ENCODE measurements at regions not wholly inside any gene's neighbourhood (a gene's known extent, or its start where the extent isn't known, plus 50 kb on each side); places are given as distances from the start of the nearest gene placed in this dataset.

DNA sequence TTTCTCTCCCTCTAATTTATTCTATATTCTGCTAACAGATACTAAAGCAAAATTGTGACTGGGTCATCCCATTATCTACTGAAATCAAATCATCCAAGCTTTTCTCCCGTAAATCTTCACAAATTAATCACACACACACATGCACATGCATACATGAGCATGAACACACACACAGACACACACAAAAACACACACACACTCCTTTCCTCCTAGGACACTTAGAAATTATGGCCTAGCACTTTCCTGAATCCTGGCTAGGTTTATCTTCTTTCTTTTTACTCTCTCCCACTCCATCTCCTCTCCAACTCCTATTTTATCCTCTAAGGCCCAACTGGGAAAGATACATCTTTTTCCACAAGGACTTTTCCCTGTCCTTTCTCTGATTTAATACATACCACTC, 255.6 kb upstream of the G2E3 start:
- no peak overlapping the region for H3K27ac ChIP-seq (ENCODE audit: low read length)
- no peak overlapping the region for H3K4me3 ChIP-seq (ENCODE audit: low read length)
- no peaks in the 10 kb centered on the region for H4K20me1 ChIP-seq (ENCODE audit: insufficient read depth, low read length)
- no peak for TF ChIP-seq EZH2phosphoT487 (IDR thresholded peaks at IDR 0.05; ENCODE audit: low read depth)
- TF ChIP-seq, protein P1, sequence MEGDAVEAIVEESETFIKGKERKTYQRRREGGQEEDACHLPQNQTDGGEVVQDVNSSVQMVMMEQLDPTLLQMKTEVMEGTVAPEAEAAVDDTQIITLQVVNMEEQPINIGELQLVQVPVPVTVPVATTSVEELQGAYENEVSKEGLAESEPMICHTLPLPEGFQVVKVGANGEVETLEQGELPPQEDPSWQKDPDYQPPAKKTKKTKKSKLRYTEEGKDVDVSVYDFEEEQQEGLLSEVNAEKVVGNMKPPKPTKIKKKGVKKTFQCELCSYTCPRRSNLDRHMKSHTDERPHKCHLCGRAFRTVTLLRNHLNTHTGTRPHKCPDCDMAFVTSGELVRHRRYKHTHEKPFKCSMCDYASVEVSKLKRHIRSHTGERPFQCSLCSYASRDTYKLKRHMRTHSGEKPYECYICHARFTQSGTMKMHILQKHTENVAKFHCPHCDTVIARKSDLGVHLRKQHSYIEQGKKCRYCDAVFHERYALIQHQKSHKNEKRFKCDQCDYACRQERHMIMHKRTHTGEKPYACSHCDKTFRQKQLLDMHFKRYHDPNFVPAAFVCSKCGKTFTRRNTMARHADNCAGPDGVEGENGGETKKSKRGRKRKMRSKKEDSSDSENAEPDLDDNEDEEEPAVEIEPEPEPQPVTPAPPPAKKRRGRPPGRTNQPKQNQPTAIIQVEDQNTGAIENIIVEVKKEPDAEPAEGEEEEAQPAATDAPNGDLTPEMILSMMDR (IDR thresholded peaks at IDR 0.05; ENCODE audit: low read depth, low read length): no peak
- H3K36me3 ChIP-seq (replicated peaks; ENCODE audit: low read depth, low read length): no peaks in the 10 kb centered on the region
- no peak overlapping the region for H3K4me2 ChIP-seq (ENCODE audit: low read length)
- no peak overlapping the region for H2AFZ ChIP-seq (ENCODE audit: low read depth, low read length)
- H3K27me3 ChIP-seq (ENCODE audit: low read depth, low read length): no peaks in the 10 kb centered on the region
- no peaks in the 10 kb centered on the region for H3K9me3 ChIP-seq (ENCODE audit: insufficient read depth, low read length)
- H3K9ac ChIP-seq (ENCODE audit: low read length): no peak overlapping the region
- H3K4me1 ChIP-seq (ENCODE audit: low read length): no peaks in the 10 kb centered on the region
- H3K79me2 ChIP-seq (ENCODE audit: low read length): no peaks in the 10 kb centered on the region

DNA sequence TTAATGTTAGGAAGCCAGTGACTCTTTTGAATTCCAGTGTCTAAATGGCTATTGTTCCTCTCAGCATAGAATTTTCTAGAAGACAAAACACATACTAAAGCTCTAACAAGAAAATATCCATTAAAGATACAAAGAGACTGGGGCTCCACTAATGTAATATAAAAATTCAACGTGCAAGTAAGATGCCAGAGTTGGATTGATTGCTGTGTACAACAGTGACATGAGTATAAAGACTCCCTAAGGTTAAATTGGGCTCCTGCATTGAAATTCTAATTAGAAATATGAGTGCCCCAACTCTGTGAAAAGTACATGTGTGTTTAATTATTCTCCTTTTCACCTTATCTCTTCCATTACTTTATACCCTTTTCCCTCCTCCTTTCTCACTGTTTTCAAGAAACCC, 253.6 kb upstream of the G2E3 start:
- no peaks in the 10 kb centered on the region for H3K27me3 ChIP-seq (ENCODE audit: low read depth, low read length)
- no peak overlapping the region for H2AFZ ChIP-seq (ENCODE audit: low read depth, low read length)
- no peaks in the 10 kb centered on the region for H3K4me1 ChIP-seq (ENCODE audit: low read length)
- H3K9me3 ChIP-seq (ENCODE audit: insufficient read depth, low read length): no peaks in the 10 kb centered on the region
- no peak overlapping the region for H3K27ac ChIP-seq (ENCODE audit: low read length)
- H3K4me3 ChIP-seq (ENCODE audit: low read length): no peak overlapping the region
- TF ChIP-seq, protein P1 (IDR thresholded peaks at IDR 0.05; ENCODE audit: low read depth, low read length): no peak
- TF ChIP-seq EZH2phosphoT487 (IDR thresholded peaks at IDR 0.05; ENCODE audit: low read depth): no peak
- no peak overlapping the region for H3K9ac ChIP-seq (ENCODE audit: low read length)
- H3K36me3 ChIP-seq (replicated peaks; ENCODE audit: low read depth, low read length): no peaks in the 10 kb centered on the region
- no peaks in the 10 kb centered on the region for H4K20me1 ChIP-seq (ENCODE audit: insufficient read depth, low read length)
- H3K79me2 ChIP-seq (ENCODE audit: low read length): no peaks in the 10 kb centered on the region
- no peak overlapping the region for H3K4me2 ChIP-seq (ENCODE audit: low read length)

DNA sequence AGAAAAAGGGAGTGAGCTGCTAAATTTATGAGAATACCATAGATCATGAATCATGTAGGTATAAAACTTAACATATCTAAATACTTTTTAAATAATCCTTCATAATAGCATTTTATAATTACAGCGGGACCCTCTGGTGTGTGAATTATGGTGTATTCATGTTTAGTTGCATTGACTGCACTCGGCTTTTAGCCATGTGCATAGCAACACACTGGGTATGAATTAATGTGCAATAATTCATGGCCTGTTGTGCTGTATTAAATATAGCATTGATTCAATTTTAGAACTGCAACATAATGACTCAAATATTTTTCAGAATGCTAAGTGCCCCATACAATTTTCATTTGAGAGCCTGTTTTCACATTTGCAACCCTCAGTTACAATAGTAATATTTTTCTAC, 249.6 kb upstream of the G2E3 start:
- Histone ChIP-seq H2AFZ (ENCODE audit: low read depth, low read length) (no peak overlapping the region), H3K9me3 (ENCODE audit: insufficient read depth, low read length) (no peaks in the 10 kb centered on the region), H3K27ac (ENCODE audit: low read length) (no peak overlapping the region), H3K36me3 (replicated peaks; ENCODE audit: low read depth, low read length) (no peaks in the 10 kb centered on the region), H3K4me3 (ENCODE audit: low read length) (no peak overlapping the region), H3K9ac (ENCODE audit: low read length) (no peak overlapping the region), H4K20me1 (ENCODE audit: insufficient read depth, low read length) (no peaks in the 10 kb centered on the region), H3K79me2 (ENCODE audit: low read length) (no peaks in the 10 kb centered on the region), H3K4me1 (ENCODE audit: low read length) (peaks cover 3% of the 10 kb centered on the region; the same call in 1 of the 2 replicates), H3K4me2 (ENCODE audit: low read length) (no peak overlapping the region), H3K27me3 (ENCODE audit: low read depth, low read length) (no peaks in the 10 kb centered on the region)
- no peak for TF ChIP-seq EZH2phosphoT487 (IDR thresholded peaks at IDR 0.05; ENCODE audit: low read depth)

DNA sequence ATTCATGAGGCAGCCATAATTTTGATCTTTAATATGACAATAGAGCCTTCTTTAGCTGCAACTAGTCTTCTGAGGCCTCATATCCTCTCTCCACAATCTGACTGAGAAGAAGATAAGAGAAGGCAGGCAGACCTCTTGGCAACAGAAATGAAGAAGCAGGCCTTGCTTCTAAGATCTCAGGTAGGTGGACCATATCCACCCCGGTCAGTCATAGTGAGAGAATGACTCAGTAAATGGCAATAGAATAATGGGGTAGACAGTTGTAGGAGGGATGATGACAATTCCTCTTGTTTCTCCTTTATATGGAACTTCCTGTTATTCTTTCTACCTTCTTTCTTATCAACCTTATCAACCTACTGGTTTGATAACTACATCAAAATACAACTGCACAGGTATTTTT, 246.7 kb upstream of the G2E3 start:
- H3K4me3 ChIP-seq (ENCODE audit: low read length): no peak overlapping the region
- no peak overlapping the region for H2AFZ ChIP-seq (ENCODE audit: low read depth, low read length)
- H4K20me1 ChIP-seq (ENCODE audit: insufficient read depth, low read length): no peaks in the 10 kb centered on the region
- H3K79me2 ChIP-seq (ENCODE audit: low read length): no peaks in the 10 kb centered on the region
- H3K36me3 ChIP-seq (replicated peaks; ENCODE audit: low read depth, low read length): no peaks in the 10 kb centered on the region
- no peaks in the 10 kb centered on the region for H3K27me3 ChIP-seq (ENCODE audit: low read depth, low read length)
- no peak overlapping the region for H3K9ac ChIP-seq (ENCODE audit: low read length)
- TF ChIP-seq EZH2phosphoT487 (IDR thresholded peaks at IDR 0.05; ENCODE audit: low read depth): no peak
- TF ChIP-seq, protein P1 (IDR thresholded peaks at IDR 0.05; ENCODE audit: low read depth, low read length): no peak
- no peak overlapping the region for H3K27ac ChIP-seq (ENCODE audit: low read length)
- H3K4me1 ChIP-seq (ENCODE audit: low read length): peaks cover 3% of the 10 kb centered on the region; the same call in 1 of the 2 replicates
- no peak overlapping the region for H3K4me2 ChIP-seq (ENCODE audit: low read length)
- no peaks in the 10 kb centered on the region for H3K9me3 ChIP-seq (ENCODE audit: insufficient read depth, low read length)

DNA sequence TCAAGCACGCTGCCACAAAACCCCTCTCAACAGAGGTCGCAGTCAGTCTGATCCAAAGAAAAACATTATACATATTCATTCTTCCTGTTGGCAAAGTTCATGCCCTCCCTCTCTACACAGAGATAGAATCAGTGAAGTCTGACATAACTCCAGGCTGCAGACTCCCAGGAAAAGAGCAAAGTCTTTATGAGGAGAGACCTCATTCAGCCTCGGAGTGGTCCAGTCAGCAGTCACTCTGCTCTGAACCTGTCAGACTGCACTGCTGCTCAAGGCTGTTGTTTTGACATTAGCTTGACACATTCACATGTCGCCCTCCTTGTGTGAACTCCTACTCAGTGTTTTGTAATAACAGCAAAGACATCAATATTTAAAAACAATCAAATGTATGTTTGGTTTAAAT, 241.2 kb upstream of the G2E3 start:
- Histone ChIP-seq H3K9ac (ENCODE audit: low read length) (no peak overlapping the region), H3K4me3 (ENCODE audit: low read length) (no peak overlapping the region), H4K20me1 (ENCODE audit: insufficient read depth, low read length) (no peaks in the 10 kb centered on the region), H2AFZ (ENCODE audit: low read depth, low read length) (no peak overlapping the region), H3K79me2 (ENCODE audit: low read length) (no peaks in the 10 kb centered on the region), H3K4me1 (ENCODE audit: low read length) (no peaks in the 10 kb centered on the region), H3K27me3 (ENCODE audit: low read depth, low read length) (no peaks in the 10 kb centered on the region), H3K27ac (ENCODE audit: low read length) (no peak overlapping the region), H3K4me2 (ENCODE audit: low read length) (no peak overlapping the region), H3K36me3 (replicated peaks; ENCODE audit: low read depth, low read length) (no peaks in the 10 kb centered on the region), H3K9me3 (ENCODE audit: insufficient read depth, low read length) (no peaks in the 10 kb centered on the region)
- TF ChIP-seq EZH2phosphoT487 (IDR thresholded peaks at IDR 0.05; ENCODE audit: low read depth): no peak
- TF ChIP-seq, protein P1 (IDR thresholded peaks at IDR 0.05; ENCODE audit: low read depth, low read length): no peak

All from OCI-LY3 (cell line).